IPS-18a (cell line): ENCODE measurements at regions not wholly inside any gene's neighbourhood (a gene's known extent, or its start where the extent isn't known, plus 50 kb on each side); places are given as distances from the start of the nearest gene placed in this dataset.

Source experiments
- H3K27ac ChIP-seq: one replicate; pipeline ENCODE4 v1.5.1; 2013; ENCODE audit warnings: low read length
- H3K27me3 ChIP-seq: one replicate; pipeline ENCODE4 v1.6.1; 2013; ENCODE audit warnings: mild to moderate bottlenecking, low read length; ENCODE audit not compliant: control insufficient read depth, insufficient read depth
- H3K36me3 ChIP-seq: one replicate; pipeline ENCODE4 v1.6.1; 2013; ENCODE audit warnings: low read depth, low read length; ENCODE audit not compliant: control insufficient read depth
- H3K4me1 ChIP-seq: one replicate; pipeline ENCODE4 v1.6.1; 2013; ENCODE audit warnings: low read depth, low read length; ENCODE audit not compliant: control insufficient read depth
- H3K4me3 ChIP-seq: one replicate; pipeline ENCODE4 v1.5.1; 2013; ENCODE audit warnings: low read length
- H3K9ac ChIP-seq: one replicate; pipeline ENCODE4 v1.6.1; 2013; ENCODE audit warnings: mild to moderate bottlenecking, low read length, moderate library complexity
- H3K9me3 ChIP-seq: one replicate; pipeline ENCODE4 v1.6.1; 2013; ENCODE audit warnings: low read depth, low read length; ENCODE audit not compliant: control insufficient read depth

DNA sequence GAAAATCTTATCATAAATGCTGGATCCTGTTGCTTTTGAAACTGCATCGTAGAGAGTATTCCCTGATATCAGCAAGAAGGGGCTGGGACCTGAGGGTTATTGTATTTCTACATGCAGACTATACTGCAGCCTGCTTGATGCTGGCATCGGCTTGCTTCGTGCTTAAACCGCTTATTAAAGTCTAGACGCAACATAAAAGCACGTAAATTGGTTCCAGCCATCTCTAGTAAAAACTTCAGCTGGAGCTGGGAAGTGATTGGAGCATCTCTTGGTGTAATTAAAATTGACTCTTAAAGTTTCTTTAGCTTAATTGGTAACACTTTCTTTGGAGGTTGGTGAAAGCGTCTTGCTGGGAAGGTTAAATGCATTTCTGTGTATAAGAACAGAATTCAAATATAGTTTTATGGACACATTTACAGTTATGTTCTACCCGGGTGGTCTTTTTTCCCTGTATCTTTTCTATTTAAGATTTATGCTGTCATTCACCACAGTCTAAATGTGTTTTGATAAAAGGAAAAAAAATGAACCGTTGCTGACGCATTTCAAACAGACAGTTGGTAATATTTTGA is 139.0 kb upstream of the JAG1 start:
- Histone ChIP-seq H3K27me3 (no peaks in the 10 kb centered on the region), H3K9me3 (no peaks in the 10 kb centered on the region), H3K27ac (no peak overlapping the region), H3K4me3 (no peak overlapping the region), H3K9ac (no peak overlapping the region), H3K4me1 (no peaks in the 10 kb centered on the region), H3K36me3 (no peaks in the 10 kb centered on the region)

DNA sequence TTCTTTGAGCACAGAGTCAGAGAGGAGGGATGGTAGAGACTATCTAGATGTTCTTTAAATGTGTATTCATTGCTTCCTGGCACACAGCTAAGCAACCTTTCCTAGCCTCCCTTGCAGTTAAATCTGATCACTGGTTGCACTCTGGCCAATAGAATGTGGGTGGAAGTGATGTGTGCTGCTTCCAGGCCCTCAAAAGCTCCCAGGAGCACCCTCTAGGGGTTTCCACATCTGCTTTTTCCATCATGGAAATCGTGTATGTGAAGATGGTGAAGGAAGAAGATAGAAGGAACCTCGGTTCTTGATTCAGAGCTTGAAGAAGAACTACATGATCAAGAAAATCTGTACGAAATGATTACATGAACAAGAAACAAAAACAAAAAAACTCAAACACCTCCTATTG is 149.8 kb upstream of the JAG1 start:
- no peak overlapping the region for H3K27ac ChIP-seq
- H3K36me3 ChIP-seq: no peaks in the 10 kb centered on the region
- no peaks in the 10 kb centered on the region for H3K4me1 ChIP-seq
- no peaks in the 10 kb centered on the region for H3K9me3 ChIP-seq
- H3K27me3 ChIP-seq: no peaks in the 10 kb centered on the region
- H3K4me3 ChIP-seq: no peak overlapping the region
- H3K9ac ChIP-seq: no peak overlapping the region

DNA sequence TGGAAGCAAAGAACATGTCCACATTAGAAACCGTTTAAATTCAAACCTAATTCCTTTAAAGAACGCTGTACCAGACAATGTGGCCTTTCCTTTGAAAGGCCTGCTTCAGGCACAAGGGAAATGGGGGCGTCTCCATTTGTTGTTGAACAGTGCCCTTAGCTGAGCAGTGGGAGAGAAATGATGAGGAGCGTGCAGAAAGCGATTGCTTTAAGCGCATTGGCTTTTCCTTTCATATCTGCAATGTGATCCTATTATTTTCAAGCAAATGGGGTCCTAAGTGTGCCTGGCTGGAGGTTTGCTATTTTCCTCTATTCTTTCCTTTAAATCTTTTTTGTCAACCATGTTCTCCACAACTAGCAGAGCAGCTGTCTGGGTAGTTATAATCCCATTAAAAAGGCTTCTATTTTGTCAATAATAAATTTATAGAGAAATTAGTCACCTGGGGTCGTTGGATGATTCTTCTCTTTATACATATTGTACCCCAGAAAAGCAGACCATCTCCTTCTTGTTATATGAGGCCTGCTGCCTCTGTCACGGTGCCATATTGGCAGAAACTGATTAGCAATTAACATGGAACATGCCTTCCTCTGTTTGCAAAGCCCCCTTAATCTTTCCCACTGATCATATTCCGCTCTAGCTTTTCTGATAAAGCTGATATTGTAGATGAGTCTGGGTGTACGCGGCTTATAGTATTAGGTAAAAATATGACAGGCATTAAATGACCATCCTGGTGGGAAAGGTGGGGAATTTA is 151.1 kb upstream of the JAG1 start:
- H3K9me3 ChIP-seq: no peaks in the 10 kb centered on the region
- no peaks in the 10 kb centered on the region for H3K27me3 ChIP-seq
- H3K36me3 ChIP-seq: no peaks in the 10 kb centered on the region
- no peak overlapping the region for H3K27ac ChIP-seq
- no peaks in the 10 kb centered on the region for H3K4me1 ChIP-seq
- no peak overlapping the region for H3K4me3 ChIP-seq
- H3K9ac ChIP-seq: no peak overlapping the region

DNA sequence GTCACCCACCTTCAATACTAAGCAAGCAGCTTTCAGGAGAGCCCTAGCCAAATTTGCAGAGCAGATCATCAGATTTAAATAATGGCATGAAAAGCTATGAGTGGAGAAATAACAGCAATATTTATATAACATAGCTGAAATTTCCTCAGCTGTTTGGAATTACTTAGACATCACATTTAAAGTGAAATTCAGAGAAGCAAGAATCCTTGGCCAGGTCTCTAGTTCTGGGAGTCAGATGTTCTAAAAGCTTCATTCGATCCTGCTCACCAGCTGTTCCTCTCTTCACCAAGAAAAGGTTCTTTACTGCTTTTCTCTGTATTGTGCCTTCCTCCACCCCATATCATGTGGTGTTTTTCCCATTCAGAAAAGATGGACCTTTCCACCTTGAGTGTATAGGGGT is 152.3 kb upstream of the JAG1 start:
- H3K4me1 ChIP-seq: no peaks in the 10 kb centered on the region
- no peak overlapping the region for H3K4me3 ChIP-seq
- no peaks in the 10 kb centered on the region for H3K9me3 ChIP-seq
- H3K27ac ChIP-seq: no peak overlapping the region
- no peaks in the 10 kb centered on the region for H3K27me3 ChIP-seq
- no peaks in the 10 kb centered on the region for H3K36me3 ChIP-seq
- no peak overlapping the region for H3K9ac ChIP-seq

DNA sequence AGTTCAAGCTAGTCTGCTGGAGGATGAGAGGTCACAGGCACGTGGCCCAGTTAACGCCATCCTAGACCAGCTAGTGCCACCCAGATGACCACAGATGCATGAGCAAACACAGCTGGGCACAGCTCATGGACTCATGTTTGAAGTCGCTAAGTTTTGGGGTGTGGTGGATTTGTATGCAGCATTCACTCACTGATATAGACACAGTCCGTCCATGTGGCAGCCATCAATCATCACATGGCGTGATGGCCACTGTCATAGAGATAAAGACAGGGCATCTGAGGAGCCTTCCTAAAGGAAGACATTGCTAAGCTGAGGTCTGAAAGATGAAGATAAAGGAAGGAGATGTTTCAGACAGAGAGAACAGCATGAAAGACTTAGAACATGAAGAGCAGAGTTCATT is 154.4 kb upstream of the JAG1 start:
- Histone ChIP-seq H3K9ac (no peak overlapping the region), H3K9me3 (no peaks in the 10 kb centered on the region), H3K27ac (no peak overlapping the region), H3K4me3 (no peak overlapping the region), H3K27me3 (no peaks in the 10 kb centered on the region), H3K36me3 (no peaks in the 10 kb centered on the region), H3K4me1 (no peaks in the 10 kb centered on the region)

DNA sequence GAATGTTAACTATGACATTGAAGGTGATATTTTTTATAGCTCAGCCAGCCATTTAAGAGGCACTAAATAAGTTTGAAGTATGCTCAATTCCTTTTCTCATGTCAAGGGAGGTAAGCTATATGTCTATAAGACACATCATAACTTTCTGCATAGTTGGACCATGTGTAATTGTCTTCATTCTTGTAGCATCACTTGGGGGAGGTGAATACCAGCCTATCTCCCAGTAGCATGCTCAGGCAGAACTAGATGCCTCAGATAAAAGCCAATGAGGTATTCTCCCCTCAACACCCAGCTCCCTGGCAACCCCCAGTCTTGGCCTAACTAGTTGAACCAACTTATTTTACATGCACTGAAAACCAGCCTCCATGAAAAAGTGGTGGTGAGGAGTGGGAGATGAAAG is 158.3 kb upstream of the JAG1 start:
- Histone ChIP-seq H3K9ac (no peak overlapping the region), H3K9me3 (no peaks in the 10 kb centered on the region), H3K27me3 (no peaks in the 10 kb centered on the region), H3K36me3 (no peaks in the 10 kb centered on the region), H3K4me3 (no peak overlapping the region), H3K4me1 (no peaks in the 10 kb centered on the region), H3K27ac (no peak overlapping the region)

DNA sequence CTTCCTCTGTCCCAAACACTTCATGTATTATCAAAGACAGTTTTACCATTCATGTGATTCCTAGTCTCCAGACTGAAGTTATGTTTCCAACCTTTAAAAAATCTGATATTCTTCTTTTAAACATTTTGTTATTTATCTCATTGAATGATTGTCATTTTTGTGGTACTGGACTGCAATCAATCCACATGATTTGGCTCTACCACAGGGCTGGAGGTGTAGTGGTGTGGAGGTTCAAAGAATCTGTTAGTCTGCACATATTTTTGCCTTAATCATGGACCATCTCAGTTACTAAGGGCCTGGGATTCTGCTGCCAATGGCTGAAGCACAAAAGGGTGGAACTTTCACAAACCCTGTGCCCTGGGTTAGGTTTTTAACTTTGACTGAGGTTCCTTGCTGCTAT is 164.1 kb upstream of the JAG1 start:
- H3K9ac ChIP-seq: no peak overlapping the region
- no peak overlapping the region for H3K4me3 ChIP-seq
- no peaks in the 10 kb centered on the region for H3K4me1 ChIP-seq
- H3K27me3 ChIP-seq: no peaks in the 10 kb centered on the region
- H3K36me3 ChIP-seq: no peaks in the 10 kb centered on the region
- H3K27ac ChIP-seq: no peak overlapping the region
- peaks cover 3% of the 10 kb centered on the region for H3K9me3 ChIP-seq

DNA sequence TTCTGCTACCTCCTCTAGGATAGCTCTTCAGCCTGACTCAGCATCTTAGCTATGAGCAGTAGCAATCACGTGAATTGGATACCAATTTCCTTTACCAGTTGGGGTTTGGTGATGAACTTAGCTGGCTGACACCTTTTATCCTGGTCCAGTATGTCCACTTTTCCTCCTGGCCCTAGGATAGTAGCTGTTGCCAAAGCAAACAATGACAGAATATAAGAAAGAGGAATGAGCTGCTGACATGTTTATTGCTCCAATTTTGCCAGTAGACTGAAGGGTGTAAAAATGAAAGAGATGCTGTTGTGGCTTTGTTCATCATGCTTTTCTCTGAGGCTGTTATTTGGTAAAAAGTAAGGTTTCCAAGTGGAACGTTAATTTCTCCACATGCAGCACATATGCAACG is 168.3 kb upstream of the JAG1 start:
- Histone ChIP-seq H3K27me3 (no peaks in the 10 kb centered on the region), H3K36me3 (no peaks in the 10 kb centered on the region)

DNA sequence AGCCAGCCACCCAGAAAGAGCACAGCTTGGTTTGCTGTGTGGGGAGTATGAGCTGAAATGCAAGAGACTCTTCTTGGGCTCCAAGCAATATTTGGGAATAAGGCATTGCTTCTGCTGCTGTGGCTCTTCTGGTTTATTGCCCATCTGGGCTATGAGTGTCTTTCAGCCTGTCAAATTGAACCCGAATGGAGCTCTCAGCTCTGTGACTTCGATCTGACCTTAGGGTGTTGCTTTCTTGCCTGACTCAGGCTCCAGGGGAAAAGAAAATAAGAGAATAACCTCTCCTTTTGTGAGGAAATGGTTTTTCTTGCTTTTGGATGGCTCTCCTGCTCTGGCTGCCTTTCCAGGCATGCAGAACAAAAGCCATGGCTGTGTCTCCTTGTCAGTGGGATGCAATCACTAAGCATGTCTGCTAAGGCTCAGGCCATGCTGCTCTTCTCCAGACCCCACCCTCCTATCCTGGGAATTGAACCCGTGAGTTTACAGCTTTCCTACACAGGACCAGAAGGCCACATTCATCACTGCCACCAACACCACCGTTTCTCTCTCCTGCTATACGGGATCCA is 169.4 kb upstream of the JAG1 start:
- Histone ChIP-seq H3K4me1 (no peaks in the 10 kb centered on the region), H3K36me3 (no peaks in the 10 kb centered on the region), H3K9me3 (peaks cover 3% of the 10 kb centered on the region), H3K27me3 (no peaks in the 10 kb centered on the region), H3K27ac (no peak overlapping the region), H3K4me3 (no peak overlapping the region), H3K9ac (no peak overlapping the region)

More for the DNA sequence above, 168.3 kb upstream of the JAG1 start:
- Histone ChIP-seq H3K4me3 (no peak overlapping the region), H3K9me3 (peaks cover 3% of the 10 kb centered on the region), H3K4me1 (no peaks in the 10 kb centered on the region), H3K9ac (no peak overlapping the region), H3K27ac (no peak overlapping the region)

DNA sequence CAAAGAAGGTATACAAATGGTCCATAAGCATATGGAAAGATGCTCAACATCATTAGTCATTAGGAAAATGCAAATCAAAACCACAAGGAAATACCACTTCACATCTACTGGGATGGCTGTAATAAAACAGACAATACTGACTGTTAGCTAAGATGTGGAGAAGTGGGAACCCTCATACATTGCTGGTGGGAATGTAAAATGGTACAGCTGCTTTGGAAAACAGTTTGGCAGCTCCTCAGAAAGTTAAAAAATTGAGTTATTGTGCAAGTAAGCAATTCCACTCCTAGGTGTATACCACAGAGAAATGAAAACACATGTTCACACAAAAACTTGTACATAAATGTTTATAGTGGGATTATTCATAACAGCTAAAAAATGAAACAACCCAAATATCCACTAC is 173.0 kb upstream of the JAG1 start:
- Histone ChIP-seq H3K9me3 (peaks cover 1% of the 10 kb centered on the region), H3K9ac (no peak overlapping the region), H3K36me3 (no peaks in the 10 kb centered on the region), H3K27ac (no peak overlapping the region), H3K4me3 (no peak overlapping the region), H3K27me3 (no peaks in the 10 kb centered on the region), H3K4me1 (no peaks in the 10 kb centered on the region)

DNA sequence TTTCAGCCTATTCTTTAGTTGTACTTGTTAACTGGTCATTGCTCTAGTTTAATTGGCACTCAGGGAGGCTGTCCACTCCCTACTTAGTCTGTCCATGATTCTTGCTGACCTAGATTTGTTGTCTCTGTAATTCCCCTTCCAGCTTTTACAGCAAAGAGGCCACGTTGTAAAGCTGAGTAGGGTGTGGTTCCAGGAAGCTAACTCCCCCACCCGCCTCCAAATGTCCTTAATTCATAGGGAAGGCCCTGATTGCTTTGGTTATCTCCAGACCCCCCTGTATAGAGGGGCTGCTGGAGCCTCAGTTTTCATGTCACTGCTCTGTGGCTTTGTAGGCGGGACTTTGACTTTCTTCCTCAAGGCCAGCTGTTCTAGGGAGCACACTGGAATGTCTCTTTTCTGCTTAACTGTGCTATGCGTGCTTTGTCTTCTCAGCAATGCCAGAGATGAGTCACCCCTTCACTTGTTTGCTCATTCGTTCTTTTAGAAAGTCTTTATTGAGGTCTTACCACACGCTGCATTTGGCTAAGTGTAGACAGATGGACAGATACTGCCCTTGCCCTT is 175.1 kb upstream of the JAG1 start:
- Histone ChIP-seq H3K9me3 (no peaks in the 10 kb centered on the region), H3K4me3 (no peak overlapping the region), H3K9ac (no peak overlapping the region), H3K27ac (no peak overlapping the region), H3K36me3 (no peaks in the 10 kb centered on the region), H3K4me1 (no peaks in the 10 kb centered on the region), H3K27me3 (no peaks in the 10 kb centered on the region)

DNA sequence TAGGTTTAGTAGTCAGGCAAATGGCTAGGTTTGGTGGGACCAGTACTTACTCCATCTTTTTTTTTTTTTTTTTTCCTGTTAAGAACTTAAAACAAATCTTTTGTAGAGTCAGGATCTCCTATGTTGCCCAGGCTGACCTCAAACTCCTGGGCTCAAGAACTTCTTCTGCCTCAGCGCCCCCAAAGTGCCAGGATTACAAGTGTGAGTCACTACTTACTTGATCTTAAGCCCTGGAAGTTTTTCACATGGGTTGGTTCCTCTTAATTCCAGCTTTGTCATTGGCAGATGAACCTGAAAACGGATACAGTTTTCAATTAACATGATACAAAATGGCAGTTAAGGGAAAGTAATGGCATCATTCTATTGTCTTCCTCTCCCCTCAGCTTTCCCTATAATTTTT is 179.4 kb upstream of the JAG1 start:
- no peaks in the 10 kb centered on the region for H3K4me1 ChIP-seq
- no peak overlapping the region for H3K27ac ChIP-seq
- no peak overlapping the region for H3K9ac ChIP-seq
- no peaks in the 10 kb centered on the region for H3K9me3 ChIP-seq
- no peaks in the 10 kb centered on the region for H3K27me3 ChIP-seq
- H3K36me3 ChIP-seq: no peaks in the 10 kb centered on the region
- H3K4me3 ChIP-seq: no peak overlapping the region
